HG03095 (cell line): ENCODE measurements at regions not wholly inside any gene's neighbourhood (a gene's known extent, or its start where the extent isn't known, plus 50 kb on each side); places are given as distances from the start of the nearest gene placed in this dataset.
A peak's percentile ranks its signal among the peaks of the same experiment; 100 is the strongest.

Experiments used
- ATAC-seq: cut with Tn5 transposase; IDR thresholded peaks from one replicate; pipeline ENCODE4 v1.9.1; 2021; ENCODE audit warnings: moderate library complexity; ENCODE audit not compliant: unreplicated experiment

DNA sequence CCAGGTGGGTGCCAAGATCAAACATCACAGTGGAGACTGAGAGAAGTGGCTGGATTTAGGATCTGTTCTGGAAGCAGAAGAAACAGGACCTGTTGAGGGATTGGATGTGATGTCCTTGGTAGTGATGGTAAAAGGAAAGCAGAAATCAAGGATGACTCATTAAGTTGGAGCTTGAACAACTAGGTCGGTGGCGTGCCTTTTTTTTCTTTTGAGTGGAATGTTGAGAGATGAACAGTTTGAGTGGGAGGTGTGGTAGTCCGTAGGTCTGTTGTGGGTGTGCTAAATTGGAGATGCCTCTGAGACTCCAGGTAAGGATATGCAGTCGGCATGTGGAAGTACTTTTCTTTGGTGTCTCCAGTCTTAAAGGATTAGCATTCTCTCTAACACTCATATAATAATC is 92.1 kb upstream of the IL12B start:
- ATAC-seq = no peak

DNA sequence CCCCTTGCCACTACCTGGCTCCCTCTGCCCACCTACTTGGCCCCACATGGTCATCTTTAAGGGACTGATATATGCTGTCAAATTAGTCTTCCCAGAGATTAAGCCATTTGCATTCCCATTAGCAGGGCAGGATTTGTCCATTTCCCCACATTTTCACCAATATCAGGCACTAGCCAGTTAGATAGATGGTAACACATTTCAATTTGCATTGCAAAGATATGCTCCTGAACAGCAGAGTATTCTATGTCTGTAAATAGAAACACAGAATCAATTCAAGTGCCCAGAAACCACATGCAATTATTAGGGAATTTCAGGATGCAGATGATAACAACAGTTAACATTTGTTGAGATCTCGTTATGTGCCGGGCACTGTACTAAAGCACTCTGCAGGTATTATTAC is 92.6 kb upstream of the IL12B start:
- ATAC-seq = no peak

DNA sequence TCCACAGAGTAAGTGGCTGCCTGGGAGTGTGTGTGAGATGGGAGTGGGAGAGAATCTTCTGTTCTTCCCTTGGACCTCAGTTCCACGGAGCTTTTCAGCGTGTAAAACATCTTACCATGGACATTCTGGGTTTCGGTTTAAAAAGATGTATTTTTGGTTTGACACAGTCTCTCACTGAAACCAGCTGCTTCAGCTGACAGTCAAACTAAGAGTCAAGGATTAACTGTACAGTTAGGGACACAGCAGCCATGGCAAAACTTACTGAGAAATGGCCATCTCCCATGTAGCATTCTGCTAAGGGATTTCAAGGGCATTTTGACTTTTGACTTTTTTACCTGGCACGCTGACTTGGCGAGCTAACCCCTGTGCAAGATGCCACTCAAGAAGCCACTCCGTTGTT is 93.8 kb upstream of the IL12B start:
- no peak for ATAC-seq

DNA sequence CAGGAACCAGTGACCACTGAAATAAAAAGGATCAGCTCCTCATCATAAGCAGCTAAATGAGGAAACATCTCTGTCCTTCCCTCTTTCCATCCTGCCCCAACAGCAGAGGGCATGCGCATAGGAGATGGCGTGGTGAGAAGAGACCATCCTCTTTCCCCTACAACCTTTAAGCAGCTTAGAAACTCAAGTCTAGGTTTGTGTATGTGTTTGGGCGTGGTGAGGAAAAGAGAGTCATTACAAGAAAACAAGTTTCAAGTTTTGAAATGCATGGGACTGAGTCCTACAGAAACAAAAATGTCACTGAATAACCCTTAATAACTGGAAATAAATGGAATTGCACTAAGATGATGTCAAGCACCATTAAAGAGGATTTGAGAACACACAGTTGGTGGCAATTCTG is 96.4 kb upstream of the IL12B start:
- no peak for ATAC-seq

DNA sequence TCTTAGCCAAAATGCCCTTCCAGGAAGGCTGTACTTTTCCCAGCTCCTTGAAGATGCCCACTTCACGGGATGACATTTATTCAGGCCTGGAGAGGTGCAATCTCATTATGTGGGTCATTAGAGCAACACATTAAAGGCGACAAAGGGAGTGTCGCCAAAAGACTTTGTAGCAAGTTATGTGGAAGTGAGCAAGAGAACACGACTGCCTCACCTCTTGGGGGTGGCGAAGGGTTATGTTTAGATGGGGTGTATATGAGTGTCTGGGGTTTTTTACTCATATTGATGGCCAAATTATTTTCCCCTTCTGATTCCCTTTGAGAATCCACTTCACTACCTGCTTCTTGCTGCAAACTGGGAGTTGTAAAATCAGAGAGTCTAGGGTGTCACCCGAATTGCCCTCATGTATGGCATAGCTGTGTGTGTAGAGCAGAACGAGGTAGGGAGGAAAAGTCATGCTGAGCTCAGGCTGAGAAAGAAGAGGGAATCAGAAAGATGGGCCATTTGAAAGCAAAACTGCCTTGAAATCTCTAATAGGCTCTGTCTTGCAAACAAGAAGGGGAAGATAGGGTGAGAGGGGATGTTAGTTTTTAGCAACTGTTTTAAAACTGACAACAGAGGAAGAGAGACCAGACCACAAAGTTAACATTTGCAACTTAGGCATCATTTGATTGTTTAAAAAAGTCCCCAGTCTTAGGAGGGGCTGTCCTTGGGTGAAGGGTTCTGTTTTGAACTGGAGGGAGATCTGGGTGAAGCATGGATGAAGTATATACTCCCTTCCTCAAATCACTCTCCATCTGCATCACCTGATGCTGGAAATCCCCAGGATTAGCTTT is 97.1 kb upstream of the IL12B start:
- ATAC-seq = peak; percentile 77

DNA sequence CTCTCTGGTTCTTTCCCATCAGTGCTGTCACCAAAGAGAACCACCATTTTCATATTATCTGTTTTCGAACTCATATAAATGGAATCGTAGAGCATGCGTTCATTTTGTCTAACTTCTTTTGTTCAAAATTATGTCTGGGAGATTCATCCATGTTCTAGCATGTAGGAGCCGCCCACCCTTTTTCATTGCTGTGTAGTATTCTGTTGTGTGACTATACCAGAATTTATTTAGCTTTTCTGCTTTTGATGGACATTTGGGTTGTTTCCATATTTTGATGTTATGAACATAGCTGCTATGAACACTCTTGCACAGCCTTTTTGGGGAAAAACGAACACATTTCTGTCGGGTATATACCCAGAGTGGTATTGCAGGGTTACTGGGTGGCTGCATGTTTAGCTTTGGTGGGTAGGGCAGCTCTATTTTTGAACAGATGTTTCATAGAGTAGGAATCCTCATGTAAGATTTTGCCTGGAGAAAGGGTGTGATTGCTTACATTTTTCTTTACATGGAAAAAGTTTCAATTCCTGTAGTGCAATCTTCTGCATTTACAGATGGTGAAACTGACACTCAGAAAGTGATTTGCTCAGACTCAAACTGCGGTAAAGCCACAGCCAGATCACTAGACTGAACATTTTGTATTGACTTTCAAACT is 100.2 kb upstream of the IL12B start:
- no peak for ATAC-seq

DNA sequence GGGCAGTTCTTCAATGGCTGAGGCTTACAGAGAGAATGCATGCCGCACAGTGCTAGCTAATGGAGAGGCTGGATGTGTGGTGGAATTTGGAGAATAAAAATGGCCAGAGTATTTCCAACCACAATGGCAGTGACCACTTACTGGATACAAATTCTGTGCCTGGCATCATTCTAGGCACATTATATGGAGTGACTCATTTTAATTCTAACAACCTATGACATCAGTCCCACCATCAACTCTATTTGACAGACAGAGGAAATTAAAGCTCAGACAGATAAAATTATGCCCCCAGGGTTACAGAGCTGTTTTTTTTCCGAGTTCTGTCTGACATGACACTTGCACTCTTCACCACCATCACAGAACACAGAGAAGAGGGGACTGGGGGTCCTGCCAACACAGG is 105.6 kb upstream of the IL12B start:
- no peak for ATAC-seq

DNA sequence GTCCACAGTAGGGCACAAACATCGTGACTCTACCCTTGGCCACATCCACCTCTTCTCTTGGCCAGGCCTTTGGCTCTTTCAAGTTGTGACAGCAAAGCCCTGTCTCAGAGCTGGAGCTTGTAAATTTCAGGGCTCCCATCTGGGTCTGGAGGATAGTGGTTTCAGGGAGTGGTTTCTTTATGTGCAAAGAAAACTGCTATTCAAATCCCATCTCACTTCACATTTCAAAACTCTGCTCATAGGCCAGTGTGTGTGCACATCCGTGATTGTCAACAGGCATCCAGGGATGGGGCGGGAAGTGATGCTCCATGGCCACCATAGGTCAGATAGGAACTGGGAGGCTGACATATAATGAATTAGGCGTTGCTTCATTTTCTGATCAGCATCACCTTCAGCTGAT is 107.8 kb upstream of the IL12B start:
- ATAC-seq = no peak

DNA sequence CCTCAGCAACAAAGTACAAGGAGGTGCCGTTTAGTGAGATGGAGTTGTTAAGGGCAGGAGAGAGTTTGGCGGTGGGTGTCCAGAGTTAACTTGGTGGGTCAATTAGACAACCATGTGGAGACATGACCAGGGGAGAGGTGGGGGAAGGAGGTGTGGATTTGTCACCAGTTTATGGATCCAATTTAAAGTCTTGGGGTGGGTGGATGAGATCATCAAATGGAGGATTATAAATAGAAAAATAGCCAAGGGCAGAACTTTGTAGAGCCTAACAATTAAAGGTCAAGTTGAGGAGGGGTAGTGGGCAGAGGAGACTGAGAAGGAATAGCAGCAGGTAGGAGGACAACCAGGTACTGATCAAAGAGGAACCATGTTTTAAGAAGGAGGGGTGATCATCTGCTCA is 108.7 kb upstream of the IL12B start:
- no peak for ATAC-seq

DNA sequence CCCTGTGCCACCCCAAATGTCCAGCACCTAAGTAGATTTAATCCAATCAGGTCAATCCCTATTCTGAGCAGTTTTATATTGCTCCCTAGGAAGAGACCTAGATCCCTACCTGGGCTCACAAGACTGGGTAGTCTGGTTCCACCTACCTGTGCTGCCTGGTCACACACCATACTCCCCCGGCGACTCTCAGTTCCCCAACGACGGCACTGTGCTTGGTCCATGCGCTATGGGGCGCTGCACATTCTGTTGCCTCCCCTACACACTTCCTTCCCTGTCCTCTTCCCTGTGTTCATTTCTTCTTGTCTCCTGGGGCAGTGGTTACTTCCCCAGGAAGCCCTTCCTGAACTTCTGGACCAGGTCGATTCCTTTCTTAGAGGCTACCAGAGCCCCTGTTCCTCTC is 109.9 kb upstream of the IL12B start:
- no peak for ATAC-seq

DNA sequence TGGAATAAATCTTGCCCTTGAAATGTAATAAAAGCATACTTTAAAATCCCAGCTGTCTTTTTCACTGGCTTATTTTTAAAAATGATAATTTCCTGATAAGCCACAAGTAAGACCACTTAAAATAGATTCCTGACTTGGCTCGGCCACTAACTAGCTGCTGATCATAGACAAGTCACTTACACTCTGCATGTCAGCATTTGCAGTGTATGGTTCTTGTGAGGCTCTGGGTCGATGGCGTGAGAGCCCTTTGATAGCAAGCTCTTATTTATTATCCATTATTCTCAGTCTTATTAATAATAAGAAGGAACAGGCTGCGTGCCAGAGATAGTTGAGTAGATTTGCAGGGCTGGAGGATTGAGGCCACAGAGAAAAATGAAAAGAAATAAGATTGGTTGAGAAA is 110.7 kb upstream of the IL12B start:
- no peak for ATAC-seq

DNA sequence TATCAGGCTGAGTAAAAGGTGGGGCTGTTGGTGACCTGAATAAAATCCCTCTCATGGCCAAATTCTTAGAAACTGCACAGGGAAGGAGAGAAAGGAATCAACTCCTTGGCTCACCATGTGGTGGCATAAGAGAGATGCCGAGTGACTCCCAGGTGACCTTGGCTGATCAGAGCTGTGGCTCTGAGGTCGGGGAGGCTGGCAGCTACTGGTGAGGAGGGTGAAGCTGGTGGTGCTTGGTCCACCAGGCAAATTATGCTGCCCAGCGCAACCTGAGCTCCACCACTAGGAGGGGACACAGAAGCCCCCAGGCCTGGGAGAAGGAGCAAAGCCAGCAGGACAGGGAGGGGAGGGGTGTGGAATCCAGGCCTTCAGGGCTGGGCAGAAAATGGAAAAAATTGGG is 111.2 kb upstream of the IL12B start:
- no peak for ATAC-seq

DNA sequence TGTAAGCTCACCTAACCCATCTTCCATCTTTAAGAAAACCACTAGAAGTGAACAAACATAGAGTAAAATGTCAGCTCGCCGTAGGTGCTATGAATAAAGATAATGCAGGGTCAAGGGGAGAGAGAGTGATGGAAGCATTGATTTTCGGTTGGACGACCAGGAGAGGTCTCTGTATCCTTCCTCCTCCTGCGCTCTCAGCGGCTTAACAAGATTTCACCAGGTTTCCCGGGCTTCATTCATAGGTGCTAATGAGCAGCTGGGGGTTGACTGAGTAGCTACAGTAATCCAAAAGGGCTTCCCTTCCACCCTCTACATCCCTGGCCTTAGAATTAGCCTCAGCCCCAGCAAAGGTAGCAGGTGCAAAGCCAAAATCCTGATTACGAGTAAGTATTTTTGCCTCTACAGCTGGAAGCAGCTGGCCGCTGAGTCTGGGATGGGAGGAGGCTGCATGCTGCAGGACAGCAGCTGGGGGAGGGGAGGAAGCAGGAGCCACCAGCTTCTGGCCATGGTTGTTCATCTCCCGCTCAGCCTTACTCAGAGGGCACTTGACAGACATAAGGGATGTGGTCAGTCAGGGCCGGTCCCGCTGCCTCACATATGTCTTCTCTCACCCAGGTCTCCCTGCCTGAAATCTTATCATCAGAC is 112.0 kb upstream of the IL12B start:
- no peak for ATAC-seq

DNA sequence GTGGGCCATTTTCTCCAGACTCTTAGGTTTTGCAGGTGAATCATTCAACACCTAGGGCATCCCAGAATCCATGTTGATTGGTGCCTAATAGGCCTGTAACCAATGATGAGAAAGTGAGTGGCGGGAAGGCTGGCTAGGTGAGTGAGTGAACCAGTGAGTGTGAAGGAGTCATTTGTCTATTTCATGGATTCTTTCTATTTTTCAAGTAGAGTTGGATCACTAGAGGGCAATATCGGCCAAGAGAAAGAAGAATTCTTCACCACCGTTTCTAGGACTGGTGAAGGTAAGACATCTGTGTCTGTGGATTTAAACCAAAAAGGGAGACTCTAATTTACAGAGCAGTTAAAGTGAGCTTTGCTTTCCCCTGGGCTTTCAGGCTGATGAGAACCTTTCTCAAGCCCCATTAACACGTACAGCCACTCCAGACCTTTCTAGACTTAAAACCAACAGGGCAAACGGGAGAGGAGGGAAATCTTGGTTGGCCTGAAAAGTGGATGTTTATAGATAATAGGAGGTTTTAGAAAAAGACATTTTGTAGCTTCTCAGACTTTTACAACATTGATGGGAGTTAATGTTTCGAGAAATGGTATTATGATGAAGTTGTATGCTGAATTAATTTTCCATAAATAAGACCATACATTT is 114.3 kb upstream of the IL12B start:
- ATAC-seq = no peak

DNA sequence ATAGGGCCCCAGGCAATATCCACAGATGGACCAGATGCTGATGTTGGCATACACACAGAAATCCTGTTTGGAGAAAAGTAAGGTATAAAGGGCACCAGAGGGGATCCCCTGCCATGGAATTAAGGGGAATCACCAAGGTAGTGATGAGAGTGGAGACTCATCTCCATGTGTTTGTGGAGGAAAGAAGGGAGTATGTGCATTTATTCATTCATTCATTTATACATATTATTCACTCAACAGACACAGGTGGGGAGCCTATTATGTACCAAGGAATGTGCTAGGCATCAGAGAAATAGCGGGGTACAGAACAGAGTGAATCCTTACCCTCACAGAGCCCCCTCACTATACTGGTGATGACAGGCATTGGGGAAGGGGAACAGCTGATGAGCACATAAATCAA is 116.8 kb upstream of the IL12B start:
- no peak for ATAC-seq

DNA sequence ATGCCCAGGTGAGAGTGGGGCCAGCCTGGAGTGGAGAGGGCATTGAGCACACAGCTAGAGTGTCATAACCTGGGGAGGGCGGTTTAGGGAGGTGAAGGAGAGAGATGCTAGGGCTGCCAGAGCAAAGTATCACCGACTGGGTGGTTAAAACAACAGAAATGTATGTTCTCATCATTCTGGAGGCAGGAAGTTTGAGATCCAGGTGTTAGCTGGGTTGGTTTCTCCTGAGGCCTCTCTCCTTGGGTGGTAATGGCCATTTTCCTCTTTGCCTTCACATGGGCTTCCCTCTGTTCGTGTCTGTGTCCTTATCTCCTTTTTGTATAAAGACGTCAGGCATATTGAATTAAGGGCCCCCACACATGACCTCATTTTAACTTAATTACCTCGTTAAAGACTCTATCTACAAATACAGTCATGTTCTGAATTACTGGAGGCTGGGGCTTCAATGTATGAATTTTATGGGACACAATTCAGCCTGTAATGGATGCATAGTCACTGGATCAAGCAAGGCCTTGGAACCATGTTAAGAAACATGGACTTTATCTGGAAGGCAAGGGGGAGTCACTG is 118.6 kb upstream of the IL12B start:
- no peak for ATAC-seq

DNA sequence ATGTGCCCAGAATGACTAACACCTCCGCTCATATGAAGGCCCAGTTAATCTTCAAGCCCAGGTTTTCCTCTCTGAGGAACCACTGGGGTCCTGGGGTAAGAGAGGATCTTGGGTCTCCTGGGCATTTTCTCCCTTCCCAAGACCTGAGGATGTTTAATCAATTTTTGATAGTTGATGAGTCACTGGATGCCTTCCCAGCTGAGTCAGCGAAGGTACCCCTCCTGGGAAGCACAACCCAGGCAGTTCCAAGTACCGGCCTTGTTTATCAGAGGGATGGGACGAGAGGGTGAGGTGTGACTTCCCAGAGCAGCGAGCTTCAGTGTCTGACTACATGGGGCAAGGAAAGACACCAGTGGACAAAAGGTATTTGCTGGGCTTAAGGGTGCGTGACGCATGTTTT is 119.6 kb upstream of the IL12B start:
- ATAC-seq = no peak

DNA sequence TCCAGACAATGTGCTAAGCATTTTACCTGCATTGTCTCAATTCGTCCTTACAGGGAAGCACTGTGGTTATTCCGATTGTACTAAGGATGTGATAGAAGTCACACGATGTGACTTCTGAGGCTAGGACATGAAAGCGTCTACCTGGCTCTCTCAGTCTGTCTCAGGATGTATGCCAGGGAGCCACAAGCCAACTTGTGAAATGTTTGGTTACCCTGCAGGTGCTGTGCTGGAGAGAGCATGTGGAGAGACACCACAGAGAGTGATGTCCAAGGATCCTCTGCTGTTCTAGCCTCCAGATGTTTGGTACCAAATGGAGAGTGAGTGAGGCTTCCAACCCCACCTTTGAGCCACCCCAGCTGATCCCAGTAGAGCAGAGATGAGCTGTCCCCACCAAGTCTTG is 120.1 kb upstream of the IL12B start:
- ATAC-seq = no peak

DNA sequence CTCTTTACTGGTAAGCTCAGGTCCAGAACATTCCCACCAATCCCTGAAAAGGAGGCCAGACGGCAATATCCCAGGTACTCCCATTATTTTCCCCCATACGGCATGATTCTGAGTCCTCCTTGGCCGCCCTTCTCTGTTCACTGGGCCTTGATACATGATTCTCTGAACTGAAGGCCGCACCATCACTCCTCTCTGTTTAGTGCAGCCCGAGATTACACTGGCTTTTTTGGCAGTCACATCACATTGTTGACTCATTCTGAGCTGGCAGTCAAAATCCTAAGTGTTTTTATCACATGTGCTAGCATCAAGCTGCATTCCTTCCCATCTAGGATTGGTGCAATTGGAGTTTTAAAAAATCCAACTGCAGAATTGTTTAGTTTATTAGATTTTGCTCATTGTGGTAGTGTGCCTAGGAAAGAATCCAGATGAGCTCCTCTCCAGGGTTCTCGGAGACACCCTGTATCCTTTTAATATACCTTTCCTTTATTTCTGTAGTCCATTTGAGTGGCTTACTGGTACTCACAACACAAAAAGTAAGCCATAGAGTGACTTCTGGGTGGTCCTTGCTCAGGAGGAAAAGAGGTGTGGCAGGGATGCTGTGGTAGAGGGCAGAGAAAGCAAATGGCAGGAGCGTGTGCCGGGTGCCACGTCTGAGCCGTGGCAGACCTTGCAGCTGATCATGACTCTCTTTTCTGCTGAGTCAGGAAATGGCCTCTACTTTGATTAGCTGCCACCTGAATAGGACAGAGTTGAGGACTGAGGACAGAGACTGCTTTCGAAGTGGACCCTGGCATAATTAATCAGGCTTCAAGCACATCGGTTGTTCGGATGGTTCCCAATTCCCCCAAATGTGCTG is 121.1 kb upstream of the IL12B start:
- ATAC-seq = no peak

DNA sequence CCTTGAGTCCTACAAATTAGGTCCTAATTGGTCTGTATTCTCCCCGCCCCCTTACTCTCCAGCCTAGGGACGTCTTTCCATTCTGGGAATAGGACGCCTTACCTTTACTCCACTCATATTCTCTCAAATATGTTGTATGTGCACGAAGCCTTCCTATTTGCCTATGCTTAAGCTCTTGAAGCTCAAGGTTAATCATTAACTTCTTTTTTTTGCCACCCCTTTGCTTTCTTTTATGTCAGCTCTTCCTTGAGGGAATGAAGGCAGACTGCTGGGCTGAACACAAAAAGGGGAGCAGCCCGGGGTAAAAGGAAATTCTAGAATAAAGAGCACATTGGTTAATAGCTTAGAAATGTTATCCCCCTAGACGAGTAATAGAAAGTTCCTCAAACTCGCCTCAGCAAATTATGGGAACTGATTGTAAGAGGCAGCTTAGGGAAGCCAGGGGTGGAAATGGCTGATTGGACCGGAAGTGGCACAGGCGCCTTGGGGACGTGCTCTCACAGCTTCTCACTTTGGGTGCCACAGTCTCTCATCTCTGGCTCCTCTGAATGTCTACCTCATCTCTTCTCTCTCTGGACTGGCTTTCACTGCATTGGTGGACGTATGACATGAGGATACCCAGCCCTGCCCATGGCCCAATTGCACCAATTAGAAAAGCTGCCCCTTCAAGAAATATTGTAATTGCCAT is 122.3 kb upstream of the IL12B start:
- ATAC-seq = no peak
